Upper lobe of right lung (tissue), 1 donor: ENCODE measurements at regions not wholly inside any gene's neighbourhood (a gene's known extent, or its start where the extent isn't known, plus 50 kb on each side); places are given as distances from the start of the nearest gene placed in this dataset.
A peak's percentile ranks its signal among the peaks of the same experiment; 100 is the strongest.

Source experiments
- ATAC-seq: fragments of 200-7000 bp; cut with Tn5 transposase; one replicate; pipeline ENCODE4 v1.9.1; 2020; ENCODE audit warnings: mild to moderate bottlenecking, moderate library complexity
- DNase-seq: peaks from one replicate; pipeline ENCODE4 v3.0.0-alpha.2; 2020
- H3K27ac ChIP-seq: fragments of 200-600 bp; one replicate; pipeline ENCODE4 v1.8.0; 2022
- H3K27me3 ChIP-seq: fragments of 200-600 bp; one replicate; pipeline ENCODE4 v1.8.0; 2022; ENCODE audit warnings: mild to moderate bottlenecking
- H3K36me3 ChIP-seq: fragments of 200-600 bp; one replicate; pipeline ENCODE4 v1.8.0; 2022
- H3K4me1 ChIP-seq: fragments of 200-600 bp; one replicate; pipeline ENCODE4 v1.8.0; 2022
- H3K4me3 ChIP-seq: fragments of 200-600 bp; one replicate; pipeline ENCODE4 v1.8.0; 2022; ENCODE audit warnings: mild to moderate bottlenecking
- H3K9me3 ChIP-seq: fragments of 200-600 bp; one replicate; pipeline ENCODE4 v1.8.0; 2022
- CTCF ChIP-seq: fragments of 200-600 bp; IDR thresholded peaks from one replicate; pipeline ENCODE4 v1.8.0; 2022; ENCODE audit warnings: antibody characterized with exemption
- intact Hi-C: fragments of 100-400 bp; cut with DNase I; formaldehyde crosslinking; loops from one replicate; pipeline ENCODE4 v1.11.0; 2022
- donor health status: DM: no; HTN: yes; CAD: no; lungs with severe emphysema.

- intact Hi-C loops, result no loop called here
- Histone ChIP-seq H3K36me3 (no peaks in the 10 kb centered on the region), H3K27me3 (no peaks in the 10 kb centered on the region), H3K4me1 (no peaks in the 10 kb centered on the region), H3K27ac (no peak overlapping the region), H3K9me3 (no peaks in the 10 kb centered on the region), H3K4me3 (no peak overlapping the region)
- no peak for ATAC-seq
- TF ChIP-seq CTCF, result no peak
- no peak for DNase-seq
Measured at GRCh38 chr1:222096883-222097282, 355.0 kb upstream of the DUSP10 start.

DNA sequence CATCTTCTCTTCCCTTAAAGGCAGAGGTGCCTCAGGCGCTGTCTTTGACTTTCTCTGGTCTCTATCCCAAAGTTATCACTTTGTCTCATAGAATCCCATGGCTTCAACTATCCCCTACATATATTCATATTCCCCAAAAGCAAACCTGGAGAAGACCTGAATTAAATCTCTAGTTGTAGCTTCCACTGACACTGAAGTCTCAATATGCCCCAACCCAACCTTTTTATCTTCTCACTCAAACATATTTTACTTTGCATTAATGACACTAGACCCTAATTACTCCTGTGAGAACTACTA lies 354.5 kb upstream of the DUSP10 start:
- no peaks in the 10 kb centered on the region for H3K27me3 ChIP-seq
- DNase-seq (no peak), ATAC-seq (no peak)
- no peak overlapping the region for H3K27ac ChIP-seq
- no peaks in the 10 kb centered on the region for H3K36me3 ChIP-seq
- TF ChIP-seq CTCF, result no peak
- H3K9me3 ChIP-seq, result no peaks in the 10 kb centered on the region
- intact Hi-C loops, result no loop called here
- H3K4me3 ChIP-seq, result no peak overlapping the region
- H3K4me1 ChIP-seq, result no peaks in the 10 kb centered on the region

GRCh38 chr1:222095606-222096475 lies 354.0 kb upstream of the DUSP10 start:
- intact Hi-C loops, result no loop called here
- H3K4me3 ChIP-seq, result no peak overlapping the region
- no peak for DNase-seq
- H3K27ac ChIP-seq, result no peak overlapping the region
- no peaks in the 10 kb centered on the region for H3K9me3 ChIP-seq
- H3K27me3 ChIP-seq, result no peaks in the 10 kb centered on the region
- TF ChIP-seq CTCF, result peak; percentile 89
- peak; percentile 84 for ATAC-seq
- H3K36me3 ChIP-seq, result no peaks in the 10 kb centered on the region
- no peaks in the 10 kb centered on the region for H3K4me1 ChIP-seq

- no peaks in the 10 kb centered on the region for H3K27me3 ChIP-seq
Measured at GRCh38 chr1:222093518-222093917, 351.6 kb upstream of the DUSP10 start.

GRCh38 chr1:222090103-222090502 lies 348.2 kb upstream of the DUSP10 start:
- Histone ChIP-seq H3K27me3 (no peaks in the 10 kb centered on the region), H3K36me3 (no peaks in the 10 kb centered on the region), H3K4me3 (no peak overlapping the region), H3K9me3 (no peaks in the 10 kb centered on the region), H3K4me1 (no peaks in the 10 kb centered on the region), H3K27ac (no peak overlapping the region)
- intact Hi-C loops, result no loop called here
- TF ChIP-seq CTCF, result no peak
- no peak for ATAC-seq
- no peak for DNase-seq

More at GRCh38 chr1:222093518-222093917, 351.6 kb upstream of the DUSP10 start:
- no peak overlapping the region for H3K4me3 ChIP-seq
- H3K4me1 ChIP-seq, result no peaks in the 10 kb centered on the region
- ATAC-seq (no peak), DNase-seq (no peak)
- TF ChIP-seq CTCF, result no peak
- H3K9me3 ChIP-seq, result no peaks in the 10 kb centered on the region
- intact Hi-C loops, result no loop called here
- no peak overlapping the region for H3K27ac ChIP-seq
- no peaks in the 10 kb centered on the region for H3K36me3 ChIP-seq
